HCT116 (cell line): ENCODE measurements at regions not wholly inside any gene's neighbourhood (a gene's known extent, or its start where the extent isn't known, plus 50 kb on each side); places are given as distances from the start of the nearest gene placed in this dataset.

ENCODE experiments used
- EZH2 ChIP-seq: fragments of 200-600 bp; sonication (generic); IDR thresholded peaks from 2 replicates; pipeline ENCODE4 v1.6.1; 2017; ENCODE audit warnings: antibody characterized with exemption, mixed run types
- TF ChIP-seq, protein P1 (sequence below), 3 experiments: fragments of 200-600 bp in 1 of 3; sonication (generic) in 1 of 3; IDR thresholded peaks in 2 of 3; conservative IDR thresholded peaks in 1 of 3; 2 replicates each; pipeline ENCODE4 v1.5.1; 2012 to 2017; ENCODE audit warnings: low read depth in 2 of 3, low read length in 2 of 3, antibody characterized with exemption in 1 of 3, borderline replicate concordance in 1 of 3, control low read depth in 1 of 3, mild to moderate bottlenecking in 1 of 3, mixed read lengths in 1 of 3, mixed run types in 1 of 3, moderate library complexity in 1 of 3; ENCODE audit not compliant: insufficient read depth in 1 of 3
- TF ChIP-seq, protein P2 (sequence below): IDR thresholded peaks from 2 replicates; pipeline ENCODE4 v1.6.1; 2012; ENCODE audit warnings: low read depth

DNA sequence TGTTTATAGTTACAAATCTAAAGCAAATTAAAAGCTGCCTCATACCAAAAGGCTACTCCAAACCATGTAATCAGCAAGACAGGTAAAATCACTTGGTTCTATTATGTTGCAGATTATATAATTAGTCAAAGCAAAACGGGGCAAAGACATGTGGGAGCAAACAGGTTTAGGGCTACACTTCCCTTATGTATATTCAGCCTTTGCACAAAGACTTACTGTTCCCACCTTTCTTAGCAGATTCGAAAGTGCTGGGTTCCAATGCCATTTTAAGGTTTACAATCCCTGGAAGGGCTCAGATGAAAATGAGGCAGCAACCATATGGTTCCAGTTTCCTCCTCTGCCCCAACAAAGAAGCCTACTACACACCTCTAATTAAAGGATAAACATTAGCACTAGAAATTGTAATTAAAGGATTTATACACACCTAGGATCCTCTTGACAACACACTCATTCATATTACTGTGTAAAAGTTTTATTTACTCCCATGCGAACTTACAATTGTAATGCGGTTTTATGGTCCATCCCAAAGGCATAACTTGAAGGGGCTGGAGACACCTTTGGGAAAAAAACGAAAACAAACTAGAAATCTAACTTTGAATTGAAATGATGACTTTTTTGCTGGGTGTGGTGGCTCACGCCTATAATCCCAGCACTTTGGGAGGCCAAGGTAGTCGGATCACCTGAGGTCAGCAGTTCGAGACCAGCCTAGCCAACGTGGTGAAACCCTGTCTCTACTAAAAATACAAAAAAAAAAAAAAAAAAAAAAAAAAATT, 117.3 kb upstream of the PKN2 start:
- TF ChIP-seq EZH2 = no peak
- TF ChIP-seq, protein P1, sequence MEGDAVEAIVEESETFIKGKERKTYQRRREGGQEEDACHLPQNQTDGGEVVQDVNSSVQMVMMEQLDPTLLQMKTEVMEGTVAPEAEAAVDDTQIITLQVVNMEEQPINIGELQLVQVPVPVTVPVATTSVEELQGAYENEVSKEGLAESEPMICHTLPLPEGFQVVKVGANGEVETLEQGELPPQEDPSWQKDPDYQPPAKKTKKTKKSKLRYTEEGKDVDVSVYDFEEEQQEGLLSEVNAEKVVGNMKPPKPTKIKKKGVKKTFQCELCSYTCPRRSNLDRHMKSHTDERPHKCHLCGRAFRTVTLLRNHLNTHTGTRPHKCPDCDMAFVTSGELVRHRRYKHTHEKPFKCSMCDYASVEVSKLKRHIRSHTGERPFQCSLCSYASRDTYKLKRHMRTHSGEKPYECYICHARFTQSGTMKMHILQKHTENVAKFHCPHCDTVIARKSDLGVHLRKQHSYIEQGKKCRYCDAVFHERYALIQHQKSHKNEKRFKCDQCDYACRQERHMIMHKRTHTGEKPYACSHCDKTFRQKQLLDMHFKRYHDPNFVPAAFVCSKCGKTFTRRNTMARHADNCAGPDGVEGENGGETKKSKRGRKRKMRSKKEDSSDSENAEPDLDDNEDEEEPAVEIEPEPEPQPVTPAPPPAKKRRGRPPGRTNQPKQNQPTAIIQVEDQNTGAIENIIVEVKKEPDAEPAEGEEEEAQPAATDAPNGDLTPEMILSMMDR (IDR thresholded peaks at IDR 0.05 in 2 of 3, conservative IDR thresholded peaks at IDR 0.05 in 1 of 3; ENCODE audit: borderline replicate concordance in 1 of 3, insufficient read depth in 1 of 3, low read depth in 2 of 3, low read length in 2 of 3) = no peak
- TF ChIP-seq, protein P2, sequence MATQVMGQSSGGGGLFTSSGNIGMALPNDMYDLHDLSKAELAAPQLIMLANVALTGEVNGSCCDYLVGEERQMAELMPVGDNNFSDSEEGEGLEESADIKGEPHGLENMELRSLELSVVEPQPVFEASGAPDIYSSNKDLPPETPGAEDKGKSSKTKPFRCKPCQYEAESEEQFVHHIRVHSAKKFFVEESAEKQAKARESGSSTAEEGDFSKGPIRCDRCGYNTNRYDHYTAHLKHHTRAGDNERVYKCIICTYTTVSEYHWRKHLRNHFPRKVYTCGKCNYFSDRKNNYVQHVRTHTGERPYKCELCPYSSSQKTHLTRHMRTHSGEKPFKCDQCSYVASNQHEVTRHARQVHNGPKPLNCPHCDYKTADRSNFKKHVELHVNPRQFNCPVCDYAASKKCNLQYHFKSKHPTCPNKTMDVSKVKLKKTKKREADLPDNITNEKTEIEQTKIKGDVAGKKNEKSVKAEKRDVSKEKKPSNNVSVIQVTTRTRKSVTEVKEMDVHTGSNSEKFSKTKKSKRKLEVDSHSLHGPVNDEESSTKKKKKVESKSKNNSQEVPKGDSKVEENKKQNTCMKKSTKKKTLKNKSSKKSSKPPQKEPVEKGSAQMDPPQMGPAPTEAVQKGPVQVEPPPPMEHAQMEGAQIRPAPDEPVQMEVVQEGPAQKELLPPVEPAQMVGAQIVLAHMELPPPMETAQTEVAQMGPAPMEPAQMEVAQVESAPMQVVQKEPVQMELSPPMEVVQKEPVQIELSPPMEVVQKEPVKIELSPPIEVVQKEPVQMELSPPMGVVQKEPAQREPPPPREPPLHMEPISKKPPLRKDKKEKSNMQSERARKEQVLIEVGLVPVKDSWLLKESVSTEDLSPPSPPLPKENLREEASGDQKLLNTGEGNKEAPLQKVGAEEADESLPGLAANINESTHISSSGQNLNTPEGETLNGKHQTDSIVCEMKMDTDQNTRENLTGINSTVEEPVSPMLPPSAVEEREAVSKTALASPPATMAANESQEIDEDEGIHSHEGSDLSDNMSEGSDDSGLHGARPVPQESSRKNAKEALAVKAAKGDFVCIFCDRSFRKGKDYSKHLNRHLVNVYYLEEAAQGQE = no peak
